ENCODE measurements at regions not wholly inside any gene's neighbourhood (a gene's known extent, or its start where the extent isn't known, plus 50 kb on each side); places are given as distances from the start of the nearest gene placed in this dataset.

DNA sequence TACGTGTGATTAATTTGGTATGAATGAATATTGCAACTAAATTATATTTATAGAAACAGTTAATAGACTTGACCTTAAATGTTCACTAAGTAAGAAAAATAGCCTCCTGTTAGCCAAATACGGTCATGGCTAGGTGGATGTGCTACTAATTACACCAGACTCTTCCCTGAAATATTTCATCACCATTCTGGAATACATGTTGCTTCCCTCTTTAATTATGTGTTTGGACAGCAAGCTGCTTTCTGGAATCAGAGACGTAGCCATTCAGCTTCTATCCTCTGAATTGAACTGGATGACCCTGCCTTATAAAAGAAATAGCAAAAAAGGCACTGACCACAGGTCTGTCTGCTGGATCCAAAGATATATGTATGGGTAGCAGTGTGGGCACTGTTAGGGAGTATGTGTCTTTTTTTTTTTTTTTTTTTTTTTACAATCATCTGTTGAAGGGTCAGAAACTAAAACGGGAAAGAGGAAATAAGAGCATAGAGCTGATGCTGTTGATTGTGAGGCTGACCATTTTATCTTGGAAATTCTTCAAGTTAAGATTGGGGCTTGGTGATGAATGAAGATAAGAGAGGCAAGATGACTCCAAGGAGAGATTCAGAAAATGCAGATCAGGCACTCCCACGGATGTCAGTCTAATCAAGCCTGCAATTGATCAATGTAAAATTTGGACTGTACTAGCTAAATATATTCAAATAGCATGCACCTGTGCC lies 283.2 kb upstream of the HSF2 start:
- DNase-seq (ENCODE audit: low spot score), result no peak

DNA sequence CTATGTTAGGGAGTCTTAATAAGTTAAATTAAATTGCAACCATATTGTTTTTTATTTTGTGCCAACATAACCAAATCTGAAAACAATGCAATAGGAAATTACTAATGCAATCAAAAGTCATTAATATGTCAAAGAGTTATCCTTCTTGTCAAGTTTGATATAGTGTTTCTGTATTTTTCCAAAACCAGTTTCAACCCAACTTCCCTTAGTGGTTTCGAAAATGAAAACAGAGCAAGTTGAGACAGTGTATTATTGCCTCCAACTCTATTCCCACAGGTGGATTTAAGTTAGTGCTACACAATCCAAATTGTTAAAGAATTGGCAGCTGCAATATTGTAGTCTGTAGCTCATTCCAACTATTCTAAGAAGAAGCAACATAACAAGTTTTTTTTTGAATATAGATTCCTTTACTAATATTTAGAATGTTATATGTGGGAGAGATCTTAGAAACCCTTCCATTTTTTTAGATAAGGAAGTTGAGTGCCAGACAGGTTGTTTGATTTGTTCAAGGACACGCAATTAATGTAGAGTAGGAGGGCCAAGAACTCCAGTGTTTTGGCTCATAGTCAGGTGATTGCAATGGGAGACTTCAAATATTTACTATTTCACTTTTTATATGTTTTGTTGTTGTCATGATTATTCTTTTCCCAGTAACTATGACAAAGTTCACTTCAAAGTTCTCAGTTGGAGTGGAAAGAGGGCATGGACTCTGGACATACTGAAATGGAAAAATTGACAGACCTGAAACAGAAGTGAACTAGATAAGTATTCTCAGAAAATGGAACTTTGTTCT lies 282.4 kb upstream of the HSF2 start:
- no peak for DNase-seq (ENCODE audit: low spot score)

GRCh38 chr6:122118945-122119506 lies 280.4 kb upstream of the HSF2 start:
- DNase-seq (ENCODE audit: low spot score), result no peak

DNA sequence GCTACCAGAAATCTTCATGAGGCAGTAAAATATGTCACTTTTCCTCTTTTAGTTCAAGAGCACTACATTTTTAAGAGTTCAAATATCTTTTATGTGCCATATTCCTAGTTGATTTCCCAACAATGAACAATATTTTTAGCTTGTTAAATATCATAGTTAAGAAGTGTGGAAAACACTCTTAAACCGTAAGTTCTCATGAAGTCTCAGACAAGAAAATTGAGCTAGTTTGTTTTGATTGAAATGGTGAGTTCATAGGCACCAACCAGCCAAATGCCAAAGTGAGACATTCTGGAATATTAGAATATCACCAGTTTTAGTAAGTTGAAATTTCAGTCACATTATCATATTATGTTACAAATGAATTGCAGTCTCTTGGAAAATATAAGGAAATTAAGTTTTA lies 277.2 kb upstream of the HSF2 start:
- DNase-seq (ENCODE audit: low spot score), result peak; percentile 39

DNA sequence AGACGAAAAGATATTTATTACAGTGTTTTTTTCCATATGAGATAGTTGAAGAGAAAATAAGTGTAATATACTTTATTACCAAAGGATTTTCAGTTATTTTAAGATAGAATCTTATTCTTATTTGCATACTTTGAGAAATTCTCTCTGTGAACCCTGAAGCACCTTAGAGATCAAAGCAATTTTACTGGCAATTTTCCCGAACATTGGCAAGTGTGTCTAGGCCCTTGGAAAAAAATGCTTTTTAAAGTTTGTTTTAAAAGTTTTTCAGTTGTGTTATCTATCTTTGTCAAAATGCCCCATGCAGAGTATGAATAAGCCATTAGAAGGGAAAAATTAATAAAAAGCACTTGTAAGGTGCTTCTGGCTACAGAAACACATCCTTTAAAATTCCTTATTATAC lies 276.8 kb upstream of the HSF2 start:
- DNase-seq (ENCODE audit: low spot score), result no peak

- DNase-seq (ENCODE audit: low spot score), result no peak
Measured at GRCh38 chr6:122124908-122125307, 274.5 kb upstream of the HSF2 start.

GRCh38 chr6:122126894-122127293 lies 272.6 kb upstream of the HSF2 start:
- no peak for DNase-seq (ENCODE audit: low spot score)

DNA sequence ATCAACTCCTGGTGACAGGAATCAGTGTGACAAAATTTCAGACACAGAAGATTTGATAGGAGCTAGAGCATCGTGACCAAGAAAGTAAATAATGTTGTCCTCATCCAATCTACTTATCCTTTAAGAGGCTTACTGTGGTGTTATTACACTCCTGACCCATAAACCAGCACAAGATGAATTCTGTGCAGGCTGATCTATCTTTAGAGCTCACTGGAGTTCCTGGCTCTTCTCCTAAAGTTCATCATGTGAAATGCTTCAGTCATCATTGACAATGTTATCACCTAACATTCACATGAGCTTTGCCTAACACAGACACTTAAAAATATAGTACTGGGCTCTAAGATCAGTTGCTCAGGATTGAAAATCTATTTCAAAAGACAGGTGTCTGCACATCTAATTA lies 271.0 kb upstream of the HSF2 start:
- DNase-seq (ENCODE audit: low spot score), result no peak

DNA sequence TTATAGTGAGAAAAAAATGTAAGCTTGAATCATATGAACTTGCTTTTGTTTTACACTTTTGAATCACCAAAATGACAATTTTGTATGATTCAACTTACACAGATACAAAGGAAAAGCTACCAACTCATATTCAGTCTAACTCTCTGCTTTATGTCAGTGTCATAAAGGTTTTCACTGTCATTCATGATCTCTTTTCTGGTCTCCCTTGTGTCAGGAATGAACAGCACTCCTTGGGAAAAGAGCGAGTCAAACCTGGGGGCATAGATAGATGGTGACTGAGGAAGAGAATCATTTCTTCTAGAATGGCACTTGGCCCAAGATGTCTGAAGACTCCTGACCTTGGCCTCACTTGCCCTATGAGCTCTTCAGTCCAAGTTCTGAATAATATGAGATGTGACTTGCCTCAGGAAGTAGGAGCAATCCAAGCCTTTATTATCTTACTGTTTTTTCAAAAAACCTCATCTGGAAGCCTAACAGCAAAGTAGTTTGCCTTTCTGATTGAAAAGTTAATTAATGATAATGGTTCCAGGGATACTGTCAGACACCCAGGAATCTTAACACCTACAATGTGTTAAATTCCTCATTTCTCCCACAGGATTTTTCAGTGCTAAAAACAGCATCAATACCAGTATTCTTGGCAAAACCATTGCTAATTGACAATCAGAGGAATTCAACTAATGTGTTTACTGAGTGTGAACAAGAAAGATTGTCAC lies 270.0 kb upstream of the HSF2 start:
- no peak for DNase-seq (ENCODE audit: low spot score)

- no peak for DNase-seq (ENCODE audit: low spot score)
Measured at GRCh38 chr6:122130026-122130348, 269.5 kb upstream of the HSF2 start.

GRCh38 chr6:122130518-122130917 lies 268.9 kb upstream of the HSF2 start:
- no peak for DNase-seq (ENCODE audit: low spot score)

DNA sequence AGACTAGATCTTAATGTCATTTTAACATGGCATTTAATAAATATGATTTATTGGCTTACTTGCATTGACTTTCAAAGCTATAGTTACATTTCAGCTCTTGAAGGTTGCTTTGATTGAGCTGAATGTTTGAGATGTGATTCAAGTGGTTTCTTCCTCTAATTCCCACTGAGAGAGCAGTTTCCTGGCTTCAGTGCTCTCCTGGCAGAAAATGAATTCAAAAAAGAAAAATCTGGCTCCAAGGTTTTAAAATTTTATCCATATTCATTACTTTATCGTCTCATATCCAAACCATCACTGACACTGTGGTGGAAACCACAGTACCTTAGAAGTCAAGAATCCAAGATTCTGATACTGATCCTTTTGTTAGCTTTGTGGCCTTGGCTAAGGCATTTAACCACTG lies 263.1 kb upstream of the HSF2 start:
- no peak for DNase-seq (ENCODE audit: low spot score)

DNA sequence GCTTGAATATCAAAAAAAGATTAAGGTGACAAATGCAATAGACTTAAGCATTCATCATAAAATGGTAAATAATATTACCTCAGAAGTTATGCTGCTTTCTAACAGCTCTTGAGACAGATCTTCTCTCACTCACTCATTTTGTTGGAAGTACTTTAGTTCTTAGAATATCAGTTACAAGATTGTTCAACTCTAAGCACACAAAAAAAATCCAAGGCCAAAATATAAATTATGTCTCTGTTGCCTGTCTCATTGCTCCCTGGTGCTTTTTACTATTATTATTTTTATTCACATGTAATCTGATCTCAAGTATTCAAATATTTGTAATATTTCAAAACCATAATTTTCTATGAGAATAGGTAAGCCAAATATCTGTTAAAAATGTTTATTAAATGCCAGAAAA lies 259.4 kb upstream of the HSF2 start:
- DNase-seq (ENCODE audit: low spot score), result no peak

- DNase-seq (ENCODE audit: low spot score), result no peak
Measured at GRCh38 chr6:122141246-122141645, 258.2 kb upstream of the HSF2 start.

GRCh38 chr6:122143813-122144601 lies 255.4 kb upstream of the HSF2 start:
- no peak for DNase-seq (ENCODE audit: low spot score)

DNA sequence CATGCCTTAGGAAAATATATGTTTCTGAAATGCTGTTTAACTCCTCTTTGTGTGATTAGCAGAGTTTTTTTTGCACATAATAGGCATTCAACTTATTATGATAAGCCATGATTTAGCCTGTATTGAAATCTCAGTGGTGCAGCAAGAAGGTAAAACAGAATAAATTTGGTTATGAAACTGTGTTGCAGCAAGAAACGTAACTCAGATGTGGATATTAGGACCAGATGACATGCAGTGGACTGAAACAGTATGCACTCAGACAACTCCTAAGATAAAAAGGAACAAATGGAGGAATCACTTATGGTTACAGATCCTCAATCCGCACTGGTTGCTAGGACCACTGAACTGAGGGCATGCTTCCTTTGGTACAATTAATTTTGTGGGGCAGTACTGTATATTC lies 254.2 kb upstream of the HSF2 start:
- DNase-seq (ENCODE audit: low spot score), result no peak

DNA sequence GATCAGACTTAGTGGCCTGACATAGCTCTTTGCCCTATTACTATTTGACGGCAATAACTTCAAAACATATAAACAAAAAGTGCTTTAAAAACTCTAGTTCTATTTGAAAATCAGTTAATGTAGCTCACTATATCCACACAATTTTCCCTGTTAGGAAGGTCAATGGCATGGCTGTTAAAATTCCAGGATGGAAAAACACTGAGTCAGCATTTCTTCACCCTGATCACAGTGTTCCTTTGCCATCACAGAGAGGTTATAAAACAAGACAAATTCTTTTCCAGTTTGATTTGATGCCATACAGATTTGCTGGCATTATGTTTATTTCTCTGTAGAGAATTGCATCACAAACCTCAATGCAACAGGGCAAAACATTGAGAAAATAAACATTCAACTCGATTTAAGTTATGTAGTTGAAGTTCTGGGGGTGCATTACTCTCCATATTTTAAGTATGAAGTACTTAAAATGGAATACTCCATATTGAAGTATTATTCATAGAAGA lies 253.7 kb upstream of the HSF2 start:
- DNase-seq (ENCODE audit: low spot score), result no peak

- DNase-seq (ENCODE audit: low spot score), result no peak
Measured at GRCh38 chr6:122147291-122147690, 252.2 kb upstream of the HSF2 start.

DNA sequence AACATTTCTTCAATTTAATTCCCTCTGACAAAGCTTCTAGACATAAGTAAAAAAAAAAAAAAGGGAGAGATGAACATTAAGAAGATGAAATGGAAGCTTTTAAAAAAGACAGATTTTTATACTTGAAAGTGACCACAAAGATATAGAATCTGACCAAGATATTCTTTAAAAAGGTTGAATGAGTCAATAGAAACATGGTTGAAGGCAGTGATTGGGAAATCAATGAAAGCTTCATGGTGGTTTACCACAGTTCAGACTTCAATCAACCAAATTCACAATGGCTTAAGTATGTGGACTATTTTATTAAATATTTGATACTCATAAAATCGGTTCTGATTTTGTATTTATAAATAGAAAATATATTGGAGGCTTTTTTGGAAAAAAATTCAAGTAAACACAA lies 248.4 kb upstream of the HSF2 start:
- DNase-seq (ENCODE audit: low spot score), result no peak

DNA sequence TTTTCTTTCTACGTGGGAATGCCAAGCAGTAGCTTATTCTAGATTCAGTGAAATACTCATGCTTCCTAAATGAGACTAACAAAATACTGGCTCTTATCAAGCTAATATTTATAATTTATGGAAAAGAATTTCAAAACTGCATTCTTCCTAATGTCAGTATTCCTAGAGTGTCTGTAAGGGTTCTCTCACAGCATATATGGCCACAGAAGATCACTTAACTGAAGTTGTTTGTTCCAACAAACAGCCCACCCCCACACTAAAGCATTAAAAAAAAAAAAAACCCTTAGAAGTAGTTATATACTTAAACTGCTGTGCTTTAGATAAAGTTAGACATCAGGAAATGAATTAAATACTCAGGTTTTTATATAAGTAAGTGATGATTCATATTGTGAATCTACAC lies 247.7 kb upstream of the HSF2 start:
- peak; percentile 76 for DNase-seq (ENCODE audit: low spot score)

GRCh38 chr6:122153557-122153956 lies 245.9 kb upstream of the HSF2 start:
- no peak for DNase-seq (ENCODE audit: low spot score)

- DNase-seq (ENCODE audit: low spot score), result no peak
Measured at GRCh38 chr6:122154155-122154554, 245.3 kb upstream of the HSF2 start.

Measured in umbilical cord (tissue), 1 donor.